Stimulated activated CD8-positive, alpha-beta memory T cell treated with anti-CD3 and anti-CD28 coated beads, Interleukin-7, amount 100 ng/mL, for 1 hour (primary cell): ENCODE measurements at regions not wholly inside any gene's neighbourhood (a gene's known extent, or its start where the extent isn't known, plus 50 kb on each side); places are given as distances from the start of the nearest gene placed in this dataset.
A peak's percentile ranks its signal among the peaks of the same experiment; 100 is the strongest.
"Not testable (repeated sequence)": the region's sequence is repeated elsewhere in the genome, so short reads cannot be mapped to it uniquely, and the experiment has no call there.

ENCODE experiments used
- DNase-seq, 2 donors: peaks; one replicate each; pipeline ENCODE4 v3.0.0-alpha.2; 2020; ENCODE audit warnings: low read depth in 2 of 2

DNA sequence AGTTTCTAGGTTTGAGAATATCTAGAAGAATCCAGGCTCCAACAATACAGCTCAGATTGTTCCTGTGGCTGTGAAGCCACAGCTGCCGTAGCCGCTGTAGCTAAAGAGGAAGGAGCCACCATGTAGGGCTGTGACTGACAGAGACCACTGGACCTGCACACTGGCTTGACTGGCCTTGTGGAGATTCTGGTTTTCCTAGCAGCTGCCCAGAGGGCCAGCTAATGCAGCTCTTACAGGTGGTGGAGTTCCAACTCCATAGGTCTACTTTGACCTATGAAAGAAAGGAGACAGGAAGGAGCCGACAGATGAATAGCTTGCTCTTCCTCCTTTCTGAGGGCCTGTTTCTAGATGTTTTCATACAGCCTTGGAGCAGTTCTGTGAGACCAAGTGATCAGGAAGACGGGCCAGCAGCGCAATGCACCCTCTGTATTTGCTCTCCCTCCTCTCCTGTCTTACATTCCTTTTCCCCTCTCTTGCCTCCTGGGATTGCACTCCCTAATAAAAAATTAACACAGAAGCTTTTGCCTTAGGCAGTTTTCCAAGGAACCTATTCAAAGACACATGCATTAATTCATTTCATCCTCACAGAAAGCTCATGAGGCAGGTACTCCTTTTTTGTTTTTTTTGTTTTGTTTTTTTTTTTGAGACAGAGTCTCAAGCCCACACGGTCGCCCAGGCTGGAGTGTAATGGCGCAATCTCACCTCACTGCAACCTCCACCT, 51.8 kb upstream of the MYB start:
- no peak for DNase-seq

DNA sequence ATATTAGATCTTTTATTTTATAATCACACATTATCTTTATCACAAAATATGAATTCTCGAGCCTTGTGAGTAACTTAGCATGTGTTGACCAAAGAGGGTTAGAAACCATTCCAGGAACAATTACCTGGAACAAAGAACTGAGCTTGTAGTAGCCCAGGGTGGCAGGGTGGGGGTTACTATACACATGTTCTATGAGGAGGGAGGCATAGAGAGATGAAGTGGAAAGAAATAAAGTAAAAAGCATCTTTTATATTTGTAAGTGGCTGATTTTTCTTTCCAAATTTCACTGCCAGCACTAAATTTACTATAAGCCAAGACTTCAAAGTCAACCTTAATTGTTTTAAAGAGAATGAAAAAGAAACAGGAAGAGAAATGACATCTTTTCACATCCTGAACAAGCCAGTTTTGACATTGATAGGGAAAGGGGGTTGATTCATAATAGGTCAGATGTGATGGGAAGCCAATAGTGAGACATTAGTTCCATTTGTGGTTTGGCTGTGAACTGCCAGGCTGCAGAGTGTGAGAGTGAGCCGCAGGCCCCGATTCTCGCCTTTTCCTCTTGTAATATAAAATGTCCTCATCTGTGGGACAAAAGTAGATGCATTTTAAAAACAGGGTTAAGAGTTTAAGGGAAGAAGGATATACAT, 52.7 kb upstream of the MYB start:
- DNase-seq, result peak; percentile 17 to 31

DNA sequence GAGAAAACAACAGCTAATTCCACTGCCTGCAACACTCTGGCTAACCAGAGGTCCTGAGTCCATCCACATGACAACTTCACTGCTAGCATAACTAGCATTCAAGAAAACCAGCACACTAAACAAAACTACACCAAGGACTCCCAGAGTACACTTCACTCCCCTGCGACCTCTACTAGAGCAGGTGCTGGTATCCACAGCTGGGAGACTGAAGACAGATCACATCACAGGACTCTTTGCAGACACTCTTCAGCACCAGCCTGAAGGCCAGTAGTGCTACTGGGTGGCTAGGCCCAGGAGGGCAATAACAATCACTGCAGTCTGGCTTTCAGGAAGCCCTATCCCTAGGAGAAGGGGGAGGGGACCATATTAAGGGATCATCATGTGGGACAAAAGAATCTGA, 54.4 kb upstream of the MYB start:
- no peak for DNase-seq

DNA sequence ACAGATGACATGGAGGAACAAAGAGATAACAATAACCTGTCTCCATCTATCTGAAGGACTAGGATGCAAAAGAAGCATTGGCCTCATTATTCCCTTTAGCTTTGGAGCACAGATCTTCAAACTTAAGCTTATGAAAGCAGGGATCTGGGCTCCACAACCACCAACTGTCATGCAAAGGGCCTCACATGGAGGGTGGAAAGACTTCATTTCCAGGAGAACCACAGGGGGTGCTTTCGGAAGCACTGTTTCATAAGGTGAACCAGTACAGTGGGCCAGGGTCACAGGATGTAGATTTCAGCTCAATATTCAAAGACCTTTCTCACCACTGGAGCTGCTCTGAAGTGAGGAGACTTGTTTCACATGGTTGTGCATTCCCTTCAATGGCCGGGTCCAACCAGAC, 55.1 kb upstream of the MYB start:
- DNase-seq, result no peak

DNA sequence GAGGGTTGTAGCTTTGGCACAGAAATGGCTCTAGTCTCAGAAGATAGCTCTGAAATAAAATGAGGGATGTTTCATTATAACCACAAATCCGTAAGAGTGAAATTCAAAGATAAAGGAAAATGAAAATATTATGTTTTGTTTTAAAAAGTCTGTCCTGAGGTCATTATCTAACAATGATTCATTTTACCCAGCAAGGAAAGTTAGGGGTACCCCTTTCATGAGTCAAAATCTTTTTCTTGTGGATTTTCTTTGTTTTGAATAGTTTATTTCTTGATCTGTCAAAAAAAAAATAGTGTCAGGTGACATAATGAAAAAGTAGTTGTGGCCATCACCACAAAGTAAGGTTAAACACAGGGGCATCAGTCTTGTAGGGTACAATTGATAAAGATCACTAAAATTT, 59.7 kb upstream of the MYB start:
- DNase-seq, result no peak

DNA sequence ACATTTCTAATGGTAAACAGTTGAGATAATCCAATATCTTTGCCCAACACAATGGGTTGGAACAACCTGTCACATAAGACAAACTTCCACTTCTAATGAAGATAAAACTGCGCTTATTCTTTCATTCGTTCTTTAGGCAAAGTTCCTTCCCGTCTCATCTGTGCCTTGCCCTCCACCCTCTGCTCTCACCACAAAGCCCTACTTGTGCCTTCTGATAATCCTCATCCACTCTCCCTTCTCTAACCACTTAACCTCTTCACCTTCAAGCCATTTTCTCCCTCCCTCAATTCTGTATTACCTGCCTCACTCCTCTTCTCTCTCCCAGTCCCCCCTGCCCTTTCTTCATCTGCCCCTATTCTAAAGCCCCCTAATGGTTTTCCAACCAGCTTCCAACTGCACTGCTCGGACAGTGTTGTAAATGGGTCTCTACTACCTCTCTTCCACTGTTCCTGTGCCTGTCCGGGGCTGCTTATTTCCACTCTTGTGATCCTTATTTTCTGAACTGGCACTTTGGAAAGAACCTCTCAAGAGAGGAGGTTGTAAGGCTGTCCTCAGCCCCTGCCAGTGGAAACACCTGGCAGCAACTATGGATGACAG, 62.9 kb upstream of the MYB start:
- no peak for DNase-seq

DNA sequence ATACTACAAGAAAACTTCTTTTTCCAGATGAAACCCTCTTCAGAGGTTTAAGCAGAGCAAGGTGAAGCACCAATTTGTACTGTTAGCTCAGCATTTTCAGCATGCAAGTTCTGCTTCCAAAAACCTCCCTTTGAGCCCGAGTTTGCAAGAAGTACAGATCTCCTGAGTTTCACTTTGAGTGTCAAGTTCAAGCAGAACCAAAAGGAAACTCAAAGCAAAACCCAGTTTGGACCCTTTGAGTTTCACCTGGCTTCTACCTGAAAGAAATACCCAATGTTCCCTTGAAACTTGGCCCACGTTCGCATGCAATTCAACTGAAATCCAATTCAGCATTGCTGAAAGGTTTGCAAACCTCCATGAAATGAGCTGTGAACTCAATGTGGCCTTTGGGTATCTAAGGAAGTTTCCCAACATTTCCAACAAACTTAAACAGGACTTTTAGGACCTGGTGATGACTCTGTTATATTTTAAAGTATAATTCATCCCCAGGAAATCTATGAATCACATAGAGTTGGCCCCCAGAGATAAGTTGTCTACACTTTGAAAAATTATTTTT, 62.9 kb upstream of the HBS1L start:
- DNase-seq, result no peak

DNA sequence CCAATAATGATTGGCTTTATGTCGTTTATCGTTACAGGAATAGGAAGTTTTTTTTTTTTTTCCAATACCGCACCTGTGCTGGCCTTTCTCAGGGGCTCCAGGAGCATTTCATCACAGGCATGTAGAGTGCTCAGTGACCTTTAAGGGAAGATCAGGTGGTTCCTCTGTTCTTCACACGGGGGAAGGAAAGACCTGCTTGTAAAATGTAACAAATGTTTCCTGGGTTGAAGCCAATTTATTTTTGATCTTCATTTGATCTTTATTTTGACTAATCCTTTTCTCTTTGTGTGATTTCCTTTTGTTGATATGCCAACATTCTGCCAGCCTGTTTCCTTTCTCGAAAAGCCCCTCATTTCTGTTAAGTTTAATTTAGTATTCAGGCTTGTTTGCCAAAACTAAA, 61.9 kb upstream of the HBS1L start:
- DNase-seq, result no peak

DNA sequence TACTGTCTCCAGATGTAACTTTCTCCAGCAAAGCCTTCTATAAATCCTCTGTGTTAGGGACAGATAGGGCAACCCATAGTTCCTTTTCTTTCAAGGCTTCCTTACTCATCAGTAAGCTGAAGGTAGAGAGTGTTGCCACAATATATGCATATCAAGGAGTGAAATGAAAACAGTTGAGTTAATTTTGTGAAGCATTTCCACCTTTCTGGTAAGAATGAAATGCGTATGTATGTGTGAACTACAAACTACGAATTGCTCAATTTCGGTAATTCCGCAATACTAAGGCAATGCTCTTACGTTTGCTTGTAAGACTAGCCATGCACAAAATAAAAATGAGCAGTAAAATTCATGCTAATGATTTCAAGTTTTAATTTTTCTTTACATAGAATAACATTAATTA, 61.2 kb upstream of the HBS1L start:
- no peak for DNase-seq

DNA sequence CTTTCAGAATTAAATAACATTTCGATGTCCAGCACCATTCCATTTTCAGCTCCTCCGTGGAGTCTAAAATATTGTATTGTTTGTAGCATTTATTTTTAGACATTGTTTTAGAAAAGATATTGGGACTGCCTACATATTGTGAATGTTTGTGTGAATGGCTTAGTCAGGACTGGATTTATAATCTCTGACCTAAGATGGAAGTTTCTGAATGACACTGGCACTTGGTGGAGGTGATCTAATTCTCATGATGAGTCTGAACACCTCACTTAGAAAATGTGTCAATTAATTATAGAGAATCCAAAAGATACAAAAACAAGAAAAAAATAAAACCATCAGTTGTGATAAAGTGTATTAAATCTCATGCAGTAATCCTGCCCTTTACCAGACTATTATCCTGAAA, 60.8 kb upstream of the HBS1L start:
- DNase-seq, result no peak

DNA sequence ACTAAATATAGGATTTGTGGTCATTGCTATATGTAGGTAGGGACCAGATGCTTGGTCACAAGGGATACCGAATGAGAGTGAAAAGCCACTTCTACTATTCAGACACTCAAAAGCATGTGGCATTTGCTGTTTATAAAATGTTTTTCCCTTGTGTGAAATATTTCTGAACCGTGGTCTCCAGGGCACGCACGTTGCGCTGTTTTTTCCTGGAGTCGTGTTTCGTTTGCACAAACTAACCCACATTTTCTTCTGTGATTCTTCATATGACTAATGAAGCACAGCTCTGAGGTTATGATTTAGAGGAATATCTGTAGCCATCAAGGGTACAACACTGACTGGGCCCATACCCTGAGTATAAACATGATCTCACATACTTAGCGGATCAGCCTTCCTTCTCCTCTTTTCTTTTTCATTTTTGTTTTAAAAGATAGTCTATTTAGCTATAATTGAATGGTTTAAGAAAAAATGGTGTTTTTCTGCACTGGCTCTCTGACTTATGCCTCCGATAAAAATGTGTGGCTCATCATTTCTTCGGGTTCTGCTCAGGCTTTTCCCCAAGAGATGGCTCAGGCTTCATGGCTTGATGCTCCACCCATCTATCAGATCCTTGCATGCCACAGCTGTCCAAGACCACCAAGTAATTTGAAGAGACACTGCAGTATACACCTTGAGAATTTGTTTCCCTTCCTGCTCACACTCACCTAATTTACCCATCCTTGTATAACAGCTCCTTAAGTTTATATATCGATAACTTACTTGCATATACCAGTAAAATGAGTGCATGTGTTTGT, 59.9 kb upstream of the HBS1L start:
- no peak for DNase-seq

DNA sequence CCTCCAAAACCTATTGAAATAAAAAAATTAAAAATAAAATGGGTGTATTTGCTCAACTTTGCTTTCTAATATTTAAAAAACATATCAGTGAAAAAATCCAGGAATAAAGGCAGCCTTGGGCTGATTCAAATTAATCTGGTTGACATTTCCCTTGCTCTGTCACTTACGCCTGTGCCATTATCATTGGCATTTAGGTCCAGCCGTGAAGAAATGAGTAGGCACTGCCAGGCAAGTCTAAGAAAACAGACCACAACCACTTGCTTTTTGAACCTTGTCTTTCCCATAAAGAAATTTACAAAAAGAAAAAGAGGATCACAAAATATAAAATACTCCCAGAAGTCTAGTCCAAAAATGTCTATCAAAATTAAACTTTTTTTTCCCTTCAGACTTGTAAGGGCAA, 59.2 kb upstream of the HBS1L start:
- DNase-seq, result no peak

DNA sequence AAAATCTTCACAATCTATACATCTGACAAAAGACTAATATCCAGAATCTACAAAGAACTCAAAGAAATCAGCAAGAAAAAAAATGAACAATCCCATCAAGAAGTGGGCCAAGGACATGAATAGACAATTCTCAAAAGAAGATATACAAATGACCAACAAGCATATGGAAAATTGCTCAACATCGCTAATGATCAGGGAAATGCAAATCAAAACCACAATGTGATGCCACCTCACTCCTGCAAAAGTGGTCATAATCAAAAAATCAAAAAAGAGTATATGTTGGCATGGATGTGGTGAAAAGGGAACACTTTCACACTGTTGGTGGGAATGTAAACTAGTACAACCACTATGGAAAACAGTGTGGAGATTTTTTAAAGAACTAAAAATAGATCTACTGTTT, 58.3 kb upstream of the HBS1L start:
- not testable (repeated sequence) for DNase-seq

DNA sequence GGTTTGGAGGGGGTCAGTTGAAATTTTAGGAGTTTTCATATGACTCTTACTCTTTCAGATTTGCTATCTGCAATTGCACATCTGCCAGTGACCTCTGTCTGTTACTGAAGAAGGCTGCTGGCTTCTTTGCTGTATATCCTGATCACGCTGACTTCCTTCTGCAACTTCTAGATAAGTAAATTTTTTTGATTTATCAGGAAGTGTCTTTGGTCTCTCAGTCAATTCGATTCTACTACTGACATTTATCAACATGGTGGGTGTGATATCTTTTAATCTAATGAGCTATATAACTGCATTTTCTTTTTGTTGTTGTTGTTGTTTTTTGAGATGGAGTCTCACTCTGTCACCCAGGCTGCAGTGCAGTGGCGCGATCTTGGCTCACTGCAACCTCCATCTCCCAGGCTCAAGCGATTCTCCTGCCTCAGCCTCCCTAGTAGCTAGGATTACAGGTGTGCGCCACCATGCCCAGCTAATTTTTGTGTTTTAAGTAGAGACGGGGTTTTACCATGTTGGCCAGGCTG, 55.7 kb upstream of the HBS1L start:
- not testable (repeated sequence) for DNase-seq

DNA sequence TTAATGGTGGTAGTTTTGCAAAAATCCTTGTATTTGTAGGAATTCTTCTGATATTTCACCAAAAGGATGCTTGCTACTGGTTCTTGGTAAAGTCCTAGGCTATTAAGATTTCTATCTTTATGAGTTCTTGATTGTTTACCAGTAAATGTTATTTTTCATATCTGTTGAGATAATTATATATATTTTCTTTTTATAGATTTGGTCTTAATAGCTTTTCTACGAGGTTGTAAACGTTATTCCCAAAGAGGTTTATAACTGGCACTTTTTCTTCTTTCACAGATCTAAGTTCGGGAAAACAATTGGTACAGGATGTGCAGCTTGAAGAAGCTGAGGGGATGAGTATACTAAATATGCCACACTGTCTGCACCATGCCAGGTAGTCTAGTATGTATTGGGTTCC, 55.1 kb upstream of the HBS1L start:
- no peak for DNase-seq

DNA sequence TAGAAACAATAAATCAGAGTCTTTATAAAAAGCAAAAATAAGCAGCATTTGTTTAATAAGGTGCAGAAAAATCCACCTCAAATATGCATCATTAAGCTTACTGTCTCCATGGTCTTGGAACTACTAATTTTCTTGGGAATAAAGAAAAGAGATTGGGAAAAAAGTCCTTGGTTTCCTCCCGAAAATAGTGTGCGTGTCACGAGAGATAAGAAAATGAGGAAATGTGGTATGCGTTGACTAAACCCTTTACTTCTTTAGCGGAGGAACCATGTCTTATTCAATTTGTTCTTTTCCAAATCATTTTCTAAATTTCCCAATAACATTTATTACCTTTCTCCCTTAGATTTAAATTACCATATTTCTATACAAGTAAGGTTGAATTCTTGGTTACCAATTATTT, 54.1 kb upstream of the HBS1L start:
- DNase-seq, result no peak

DNA sequence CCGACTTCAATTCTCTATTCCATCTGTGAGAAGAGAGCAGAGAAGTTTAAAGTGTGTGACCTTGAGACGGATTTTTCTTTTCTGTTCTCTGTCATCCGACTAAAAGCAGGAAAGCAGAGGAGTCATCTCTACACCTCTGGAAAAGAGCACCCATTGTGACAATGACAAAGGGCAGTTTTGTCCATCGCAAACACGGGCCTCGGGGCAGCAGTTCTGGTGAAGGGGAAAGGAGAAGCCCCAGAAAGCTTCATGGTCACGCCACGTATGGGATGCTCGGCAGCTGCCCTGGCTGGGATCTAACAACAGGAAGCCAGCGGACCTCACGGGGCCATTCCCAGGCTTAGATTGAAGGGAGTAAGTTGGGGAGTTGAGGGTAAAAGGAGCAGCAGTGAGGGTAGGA, 52.0 kb upstream of the HBS1L start:
- DNase-seq, result no peak

DNA sequence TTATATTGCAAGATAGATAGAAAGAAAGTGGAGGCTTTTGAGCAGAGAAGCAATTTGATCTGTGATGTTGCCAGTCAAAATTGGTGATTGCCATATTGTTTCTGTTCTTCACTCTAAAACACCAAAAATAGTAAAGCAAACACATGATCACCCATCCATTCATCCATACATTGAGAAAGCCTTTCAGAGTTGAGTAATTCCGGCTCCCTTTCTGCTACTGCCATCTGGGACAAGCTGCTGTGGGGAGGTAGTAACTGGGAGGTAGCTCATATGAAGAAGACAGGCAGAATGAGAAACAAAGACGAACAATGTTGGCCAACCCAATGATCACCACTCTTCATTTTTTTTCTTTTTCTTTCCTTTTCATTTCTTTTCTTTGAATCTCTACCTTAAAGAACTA, 51.1 kb upstream of the HBS1L start:
- DNase-seq, result no peak

DNA sequence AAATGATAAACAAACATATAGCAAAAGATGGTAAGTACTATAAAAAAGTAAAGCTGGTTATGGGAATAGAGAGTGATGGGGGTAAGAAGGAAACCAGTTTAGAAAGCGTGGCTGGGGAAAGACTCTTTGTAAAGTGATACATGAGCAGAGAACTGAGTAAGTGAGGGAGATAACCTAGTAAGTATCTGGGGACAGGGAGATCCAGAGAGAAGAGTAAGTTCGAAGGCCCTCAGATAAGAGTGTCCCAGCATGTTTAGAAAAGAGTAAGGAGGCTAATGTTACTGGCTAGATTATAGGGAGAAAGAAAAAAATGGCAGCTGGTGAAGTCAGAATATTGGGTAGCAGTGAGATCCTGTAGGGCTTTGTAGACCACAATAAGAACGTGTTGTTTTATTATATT, 50.7 kb upstream of the HBS1L start:
- no peak for DNase-seq
